GM21529 (cell line): ENCODE measurements at regions not wholly inside any gene's neighbourhood (a gene's known extent, or its start where the extent isn't known, plus 50 kb on each side); places are given as distances from the start of the nearest gene placed in this dataset.

Experiments used
- ATAC-seq: cut with Tn5 transposase; IDR thresholded peaks from one replicate; pipeline ENCODE4 v1.9.1; 2021; ENCODE audit not compliant: unreplicated experiment

GRCh38 chr20:48467622-48468021 lies 360.2 kb downstream of the PREX1 start:
- no peak for ATAC-seq

DNA sequence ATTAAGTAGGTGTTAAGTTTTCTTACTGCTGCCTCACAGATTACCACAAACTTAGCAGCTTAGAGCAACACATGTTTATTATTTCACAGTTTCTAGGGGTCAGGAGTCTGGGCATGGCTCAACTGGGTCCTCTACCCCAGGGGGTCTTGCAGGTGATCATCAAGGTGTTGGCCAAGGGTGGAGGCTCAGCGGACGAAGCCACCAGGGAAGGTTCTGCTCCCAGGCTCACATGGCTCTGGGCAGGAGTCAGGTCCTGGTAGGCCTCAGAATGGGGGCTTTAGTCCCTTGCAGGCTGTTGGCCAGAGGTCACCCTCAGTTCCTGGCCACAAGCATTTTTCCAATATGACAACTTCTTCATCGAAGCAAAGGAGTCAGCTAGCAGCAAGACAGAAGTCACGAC lies 362.5 kb downstream of the PREX1 start:
- no peak for ATAC-seq

- ATAC-seq: no peak
Measured at GRCh38 chr20:48463916-48464315, 363.9 kb downstream of the PREX1 start.

DNA sequence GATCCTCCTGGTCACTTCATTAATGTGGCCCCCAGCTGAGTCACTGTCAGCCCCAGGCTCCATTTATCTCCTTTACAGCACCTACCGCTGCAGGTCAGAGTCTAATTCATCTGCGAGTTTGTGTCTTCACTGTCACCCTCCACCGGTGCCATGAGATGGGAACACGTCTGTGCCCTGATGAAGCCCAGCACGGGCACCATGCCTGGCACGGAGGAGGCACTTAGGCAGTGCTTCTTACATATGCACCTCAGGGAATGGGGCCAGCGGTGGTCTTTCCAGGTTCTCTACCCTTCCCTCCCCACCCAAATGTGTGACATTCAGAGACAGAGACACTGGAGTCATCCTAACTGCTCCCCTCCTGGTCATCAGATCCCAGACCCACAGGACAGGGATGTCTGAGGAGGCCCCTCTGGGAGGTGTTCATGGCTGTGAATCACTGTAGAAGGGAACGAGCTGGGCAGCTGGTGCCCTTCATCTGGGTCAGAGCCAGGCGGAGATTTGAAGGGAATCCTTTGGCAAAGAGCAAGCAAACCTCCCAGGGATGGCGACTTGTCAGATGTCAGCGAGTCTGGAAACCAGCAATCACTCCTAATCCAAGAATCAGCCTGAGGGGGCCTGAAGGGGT lies 364.6 kb downstream of the PREX1 start:
- ATAC-seq: no peak

DNA sequence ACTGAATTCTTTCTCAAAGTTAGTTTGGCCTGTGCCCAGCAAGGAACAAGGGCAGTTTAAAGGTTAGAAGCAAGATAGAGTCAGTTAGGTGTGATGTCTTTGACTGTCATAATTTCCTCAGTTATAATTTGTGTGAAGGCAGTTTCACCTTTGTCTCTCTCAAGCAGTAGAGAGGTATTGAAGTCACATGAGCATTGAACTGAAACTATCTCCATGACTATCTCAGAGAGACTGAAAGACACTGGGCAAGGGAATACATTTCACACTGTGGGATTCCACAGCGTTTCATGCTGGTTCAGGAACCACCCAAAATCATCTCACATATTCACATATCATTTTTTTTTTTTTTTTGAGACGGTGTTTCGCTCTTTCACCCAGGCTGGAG lies 366.1 kb downstream of the PREX1 start:
- no peak for ATAC-seq

GRCh38 chr20:48461091-48461734 lies 366.6 kb downstream of the PREX1 start:
- no peak for ATAC-seq

- no peak for ATAC-seq
Measured at GRCh38 chr20:48460681-48461080, 367.1 kb downstream of the PREX1 start.

GRCh38 chr20:48459722-48460395 lies 367.9 kb downstream of the PREX1 start:
- ATAC-seq: no peak

DNA sequence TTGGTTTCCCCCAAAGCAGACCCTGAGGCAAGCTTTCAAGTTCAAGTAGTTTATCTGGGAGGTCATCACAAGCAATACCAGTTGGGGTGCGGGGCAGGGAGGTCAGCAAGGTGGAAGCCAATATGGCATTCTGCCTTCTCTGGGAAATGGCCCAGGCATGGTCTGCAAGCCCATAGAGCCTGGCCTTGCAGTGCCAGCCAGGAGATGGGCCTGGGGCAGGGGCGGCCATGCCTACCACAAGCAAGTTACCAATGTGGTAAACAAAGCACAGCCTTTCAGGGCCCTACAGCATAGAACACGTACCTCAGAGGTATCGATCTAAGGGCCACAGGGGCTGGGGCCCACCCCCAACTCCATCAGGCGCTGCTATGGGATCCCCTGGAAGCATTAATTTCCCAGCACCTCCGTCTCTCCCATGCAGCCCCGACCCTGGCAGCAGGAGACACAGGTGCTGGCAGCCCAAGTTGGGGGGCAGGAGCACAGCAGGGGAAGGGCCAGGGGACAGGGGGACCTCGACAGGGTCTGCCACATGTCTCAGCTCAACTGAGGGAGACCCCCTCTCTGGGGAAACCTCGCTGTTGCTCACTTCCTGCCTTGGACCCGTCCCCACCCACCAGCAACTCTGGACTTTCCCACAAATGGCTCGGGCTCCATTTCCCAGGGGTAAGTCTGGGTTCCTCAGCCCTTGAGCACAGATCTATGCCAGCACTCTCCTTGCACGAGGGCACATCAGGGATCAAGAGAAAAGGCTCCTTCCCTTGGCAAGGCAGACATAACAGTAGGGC lies 369.0 kb downstream of the PREX1 start:
- ATAC-seq: no peak

DNA sequence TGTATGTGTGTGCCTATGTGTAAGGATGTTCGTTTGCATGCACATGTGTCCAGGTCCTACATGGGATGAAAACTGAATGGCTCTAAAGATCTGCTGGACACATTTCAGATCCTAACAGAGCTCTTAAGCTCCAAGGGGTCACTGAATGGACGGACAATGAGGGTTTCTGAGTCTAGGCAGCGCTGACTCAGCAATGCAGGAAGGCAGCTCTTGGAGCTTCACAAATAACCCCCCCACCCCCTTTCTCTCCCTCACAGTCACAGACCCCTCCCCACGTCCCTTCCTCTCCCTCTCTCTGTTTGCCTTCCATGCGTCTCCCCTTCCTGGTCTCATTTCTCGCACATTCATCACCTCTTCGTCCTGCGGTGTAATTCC lies 369.8 kb downstream of the PREX1 start:
- ATAC-seq: no peak

- no peak for ATAC-seq
Measured at GRCh38 chr20:48457193-48458002, 370.4 kb downstream of the PREX1 start.

- ATAC-seq: no peak
Measured at GRCh38 chr20:48456366-48457192, 371.2 kb downstream of the PREX1 start.

DNA sequence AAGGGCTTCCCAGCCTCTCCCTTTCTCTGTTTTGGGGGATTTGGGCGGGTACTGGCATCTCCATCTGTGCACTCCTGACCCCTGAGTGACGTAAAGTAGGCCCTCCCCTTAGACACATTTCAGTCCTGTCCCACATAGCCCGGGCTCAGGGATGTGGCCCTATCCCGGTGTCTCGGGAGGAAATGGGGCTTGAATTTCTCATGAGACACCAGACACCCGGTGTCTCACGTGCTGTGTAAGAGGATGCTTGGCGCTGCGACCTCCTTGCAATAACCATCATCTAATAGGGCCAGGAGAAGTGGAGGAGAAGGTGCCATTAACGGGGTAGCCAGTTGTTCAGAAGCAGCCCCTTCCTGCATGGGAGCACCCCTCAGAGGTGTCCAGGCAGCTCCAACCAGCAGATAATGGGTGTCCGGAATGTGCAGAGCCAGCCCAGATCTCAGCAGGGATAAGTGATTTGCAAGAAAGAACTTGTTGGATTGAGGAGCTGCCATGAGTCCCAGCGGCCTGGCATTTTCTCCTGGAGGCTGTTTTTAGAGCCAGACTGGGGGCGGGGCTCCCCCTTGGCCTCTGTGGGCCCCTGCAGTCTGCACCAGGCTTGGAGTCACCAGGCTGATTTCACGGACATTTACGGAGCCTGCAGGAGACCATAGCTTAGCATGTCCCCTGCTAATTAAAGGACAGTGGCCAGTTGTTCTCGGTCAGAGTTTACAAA lies 372.0 kb downstream of the PREX1 start:
- ATAC-seq: no peak

DNA sequence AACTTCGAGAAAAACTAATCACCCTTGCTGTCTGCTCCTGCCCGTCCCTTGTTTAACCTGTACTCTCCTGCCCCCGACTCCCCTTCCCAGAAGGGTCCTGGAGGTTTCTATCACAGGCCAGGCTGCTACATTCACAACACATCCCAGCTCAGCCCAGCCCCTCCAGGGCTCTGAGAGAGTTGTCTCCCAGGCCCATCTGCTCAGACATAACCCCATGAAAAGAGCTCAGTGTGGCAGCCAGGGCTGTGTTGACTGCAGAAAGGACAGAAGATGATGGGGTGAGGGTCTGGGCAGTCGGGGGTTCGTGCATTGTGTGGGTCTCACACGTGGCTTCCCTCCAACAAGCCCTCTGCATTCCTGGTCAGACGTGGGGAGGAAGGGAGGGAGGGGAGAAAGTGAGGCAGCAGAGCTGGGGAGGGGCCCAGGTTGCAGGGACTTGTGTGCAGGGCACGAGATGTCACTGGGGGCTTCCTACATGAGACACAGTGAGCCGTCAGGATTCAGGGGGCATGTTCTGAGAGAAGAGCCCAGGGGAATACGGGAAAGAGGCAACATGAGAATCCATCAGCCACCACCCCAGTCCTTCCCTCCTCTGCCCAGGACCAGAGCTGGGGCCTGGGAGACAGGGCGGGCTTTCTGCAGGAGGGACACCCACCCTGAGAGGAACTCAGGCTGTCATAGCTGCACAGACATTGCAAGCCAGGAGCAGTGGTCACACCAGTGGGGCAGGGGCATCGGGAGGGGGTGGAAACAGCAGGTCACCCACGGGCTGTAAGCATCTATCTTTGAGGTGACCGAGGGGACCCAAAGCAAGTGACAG lies 372.9 kb downstream of the PREX1 start:
- no peak for ATAC-seq

GRCh38 chr20:48453477-48454093 lies 374.2 kb downstream of the PREX1 start:
- no peak for ATAC-seq

DNA sequence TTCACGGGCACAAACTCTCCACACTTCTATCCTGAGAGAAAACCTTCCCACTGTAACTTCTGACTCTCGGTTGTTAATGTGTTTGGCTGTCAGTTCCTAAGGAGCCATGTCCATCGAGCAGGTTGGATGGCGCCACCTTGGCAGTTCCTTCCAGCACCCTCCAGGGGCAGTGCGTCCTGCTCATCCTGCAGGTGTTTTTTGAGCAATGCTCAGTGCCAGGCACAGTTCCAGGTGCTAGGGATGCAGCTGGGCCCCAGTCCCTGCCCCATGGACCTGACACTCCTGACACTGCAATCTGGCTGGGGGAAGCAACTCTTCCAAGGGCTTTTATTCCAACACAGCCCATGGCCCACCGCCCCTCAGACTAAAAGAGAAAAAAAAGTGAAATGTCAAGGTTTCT lies 376.4 kb downstream of the PREX1 start:
- ATAC-seq: no peak

DNA sequence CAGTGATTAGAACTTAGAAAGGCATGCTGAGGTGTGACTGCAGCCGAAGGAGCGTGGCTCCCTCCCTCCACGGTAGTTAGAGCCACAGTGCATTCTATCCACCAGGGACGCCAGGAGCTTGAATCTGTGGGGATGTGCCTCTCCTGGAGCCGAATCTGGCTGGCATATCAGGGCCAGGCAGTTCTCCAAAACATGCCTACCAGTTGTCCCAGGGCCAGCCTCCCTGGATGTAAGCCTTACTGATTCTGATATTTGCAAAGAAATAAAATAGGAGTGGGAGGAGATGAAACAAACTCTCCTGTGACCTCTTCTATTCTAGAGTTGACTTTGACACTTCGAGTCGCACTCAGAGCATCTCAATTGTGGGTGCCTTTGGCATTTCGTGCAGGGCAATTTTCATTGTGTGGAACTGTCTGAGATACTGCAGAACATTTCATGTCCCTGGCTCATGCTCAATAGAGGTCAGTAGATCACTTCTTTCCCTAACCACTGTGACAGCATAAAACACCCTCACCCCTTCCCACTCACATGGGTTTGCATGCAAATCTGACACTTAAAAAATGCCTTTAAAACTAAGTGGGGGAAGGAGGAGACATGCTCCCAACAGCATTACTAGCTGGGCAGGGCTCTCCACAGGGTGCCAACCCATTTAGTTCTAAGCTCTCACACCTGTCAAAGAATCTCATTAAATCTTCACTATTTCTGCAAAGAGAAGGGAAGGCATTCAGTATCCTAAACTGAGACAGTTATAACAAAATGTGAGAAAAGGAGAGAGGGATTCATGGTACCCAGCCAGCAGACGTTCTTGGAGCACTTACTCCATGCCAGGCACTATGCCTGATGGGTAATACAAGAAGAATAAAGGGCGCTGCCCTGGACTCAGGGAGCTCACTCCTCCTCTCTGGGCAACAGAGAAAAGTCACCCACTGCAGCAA lies 378.9 kb downstream of the PREX1 start:
- no peak for ATAC-seq
